ENCODE measurements at regions not wholly inside any gene's neighbourhood (a gene's known extent, or its start where the extent isn't known, plus 50 kb on each side); places are given as distances from the start of the nearest gene placed in this dataset.

DNA sequence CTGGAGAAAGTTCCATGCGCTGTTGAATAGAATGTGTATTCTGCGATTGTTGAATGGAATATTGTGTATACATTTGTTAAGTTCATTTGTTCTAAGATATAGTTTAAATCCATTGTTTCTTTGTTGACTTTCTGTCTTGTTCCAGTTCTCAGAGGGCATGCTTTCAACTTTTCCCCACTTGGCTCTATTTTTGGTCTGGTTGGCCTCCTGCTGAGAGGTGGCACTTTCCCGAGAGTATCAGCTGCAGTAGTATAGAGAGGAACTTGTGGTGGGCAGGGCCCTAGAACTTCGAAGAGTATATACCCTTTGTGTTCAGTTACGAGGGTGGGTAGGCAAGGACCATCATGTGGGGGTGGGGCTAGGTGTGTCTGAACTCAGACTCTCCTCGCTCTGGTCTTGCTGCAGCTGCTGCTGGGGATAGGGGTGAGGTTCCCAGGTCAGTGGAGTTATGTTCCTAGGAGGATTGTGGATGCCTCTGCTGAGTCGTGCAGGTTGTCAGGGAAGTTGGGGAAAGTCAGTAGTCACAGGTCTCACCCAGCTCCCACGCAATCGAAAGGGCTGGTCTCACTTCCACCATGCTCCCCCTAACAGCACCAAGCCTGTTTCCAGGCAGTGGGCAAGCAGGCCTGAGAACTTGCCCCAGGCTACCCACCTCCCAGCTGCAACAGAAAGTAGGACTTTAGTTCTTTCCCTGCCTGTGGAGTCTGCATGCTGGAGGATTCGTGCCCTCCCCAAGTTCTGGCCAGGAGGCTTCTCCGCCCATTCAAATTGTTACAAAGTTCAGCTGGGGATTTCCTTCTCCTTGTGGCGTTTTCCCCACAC lies 118.9 kb upstream of the SSTR4 start:
- DNase-seq (ENCODE audit: low read depth): no peak

GRCh38 chr20:22918286-22918983 lies 116.7 kb upstream of the SSTR4 start:
- DNase-seq (ENCODE audit: low read depth): no peak

- no peak for DNase-seq (ENCODE audit: low read depth)
Observed at GRCh38 chr20:22920898-22921297, 114.2 kb upstream of the SSTR4 start.

DNA sequence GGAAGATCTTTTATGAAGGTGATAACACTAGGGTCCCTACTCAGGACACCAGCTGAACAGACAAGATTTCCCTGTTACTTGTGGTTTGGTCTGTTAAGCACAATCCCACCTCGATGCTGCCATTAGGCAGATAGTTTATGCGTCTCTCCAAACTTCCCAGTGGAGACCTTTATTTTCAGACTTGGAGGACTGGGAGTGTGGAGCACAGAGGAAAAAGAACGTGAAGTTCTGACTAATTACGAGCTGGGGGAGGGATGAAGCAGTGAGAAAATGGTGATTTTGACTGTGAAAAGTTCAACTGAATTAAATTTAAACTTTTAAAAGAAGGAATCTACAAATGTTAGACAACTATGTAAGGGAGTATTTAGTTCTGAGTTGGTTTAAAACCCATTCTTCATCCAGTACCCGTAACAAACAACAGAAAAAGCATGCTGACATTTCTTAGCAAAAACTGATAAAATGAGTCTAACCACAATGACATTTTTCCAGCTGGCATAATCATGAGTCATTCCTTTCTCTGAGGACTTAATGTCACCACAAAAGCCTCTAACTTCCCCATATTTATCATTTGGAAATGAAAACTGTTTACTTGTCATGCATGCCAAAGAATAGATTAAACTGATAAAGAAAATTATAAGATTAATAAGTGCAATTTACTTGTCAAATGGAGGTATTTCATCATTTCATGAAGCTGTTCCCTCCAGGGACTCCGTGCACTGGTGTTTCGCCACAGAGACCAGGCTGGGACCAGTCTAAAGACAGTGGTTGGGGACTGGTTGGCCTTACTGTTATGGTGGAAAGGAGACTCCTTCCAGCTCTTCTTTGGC lies 113.3 kb upstream of the SSTR4 start:
- no peak for DNase-seq (ENCODE audit: low read depth)

- no peak for DNase-seq (ENCODE audit: low read depth)
Observed at GRCh38 chr20:22922987-22923386, 112.1 kb upstream of the SSTR4 start.

GRCh38 chr20:22924046-22924737 lies 110.9 kb upstream of the SSTR4 start:
- DNase-seq (ENCODE audit: low read depth): no peak

GRCh38 chr20:22924949-22925612 lies 110.0 kb upstream of the SSTR4 start:
- no peak for DNase-seq (ENCODE audit: low read depth)

DNA sequence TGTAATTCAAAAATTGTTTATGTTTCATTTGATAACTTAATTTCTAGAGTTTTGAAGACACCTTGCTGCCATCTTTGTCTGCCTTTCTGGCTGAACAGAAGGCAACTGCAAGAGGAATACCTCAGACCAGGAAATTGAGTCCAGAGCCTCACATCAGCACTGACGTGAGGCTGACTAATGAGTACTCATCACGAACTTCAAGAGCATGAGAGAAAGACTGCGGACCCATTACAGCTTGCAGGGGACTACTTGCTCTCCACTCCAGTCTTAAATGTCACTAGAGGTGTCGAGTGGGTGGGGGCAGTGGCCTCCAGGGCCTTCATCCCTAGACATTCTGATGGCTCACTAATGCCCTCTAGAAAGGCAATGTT lies 109.5 kb upstream of the SSTR4 start:
- no peak for DNase-seq (ENCODE audit: low read depth)

- DNase-seq (ENCODE audit: low read depth): no peak
Observed at GRCh38 chr20:22927537-22927936, 107.6 kb upstream of the SSTR4 start.

GRCh38 chr20:22928679-22929078 lies 106.4 kb upstream of the SSTR4 start:
- no peak for DNase-seq (ENCODE audit: low read depth)

- DNase-seq (ENCODE audit: low read depth): no peak
Observed at GRCh38 chr20:22929661-22930060, 105.5 kb upstream of the SSTR4 start.

GRCh38 chr20:22931653-22932608 lies 103.2 kb upstream of the SSTR4 start:
- no peak for DNase-seq (ENCODE audit: low read depth)

DNA sequence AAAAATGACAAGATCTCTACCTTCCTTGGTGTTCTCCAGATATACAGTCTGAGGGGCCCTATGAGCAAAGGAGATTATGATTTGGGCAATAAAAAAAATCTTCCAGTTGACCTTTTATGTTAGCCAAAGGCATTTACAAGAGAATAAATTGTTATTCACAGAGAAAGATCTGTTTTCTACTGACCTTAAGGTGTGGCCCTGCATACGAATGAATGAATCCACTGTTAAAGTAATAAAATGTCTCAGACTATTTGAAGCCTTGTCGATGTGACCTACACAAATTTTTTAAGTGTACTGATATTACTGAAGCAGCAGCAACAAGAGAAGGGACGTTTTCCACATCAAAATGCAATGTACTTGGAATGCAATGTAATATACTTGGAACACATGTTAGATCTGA lies 95.9 kb upstream of the SSTR4 start:
- DNase-seq (ENCODE audit: low read depth): no peak

DNA sequence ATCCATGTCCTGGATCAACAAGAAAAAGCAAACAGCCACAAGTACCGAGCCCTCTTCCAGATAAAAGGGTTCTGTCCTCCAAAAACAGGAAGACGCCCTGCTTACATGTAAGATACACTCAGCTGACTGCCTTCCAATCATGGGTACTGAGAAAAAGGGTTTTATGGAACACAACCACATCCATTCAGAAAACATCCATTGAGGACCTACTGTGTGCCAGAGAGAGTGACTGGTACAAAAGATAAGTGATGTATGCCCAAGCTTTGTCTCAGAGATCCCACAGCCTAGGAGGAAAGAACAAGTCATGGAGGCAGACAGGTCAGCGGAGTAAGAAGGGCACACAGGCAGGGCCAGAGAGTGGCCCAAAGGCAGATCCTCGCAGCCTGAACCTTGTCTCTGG lies 94.8 kb upstream of the SSTR4 start:
- DNase-seq (ENCODE audit: low read depth): no peak

GRCh38 chr20:22941550-22941949 lies 93.6 kb upstream of the SSTR4 start:
- DNase-seq (ENCODE audit: low read depth): no peak

- no peak for DNase-seq (ENCODE audit: low read depth)
Observed at GRCh38 chr20:22942742-22943141, 92.4 kb upstream of the SSTR4 start.

DNA sequence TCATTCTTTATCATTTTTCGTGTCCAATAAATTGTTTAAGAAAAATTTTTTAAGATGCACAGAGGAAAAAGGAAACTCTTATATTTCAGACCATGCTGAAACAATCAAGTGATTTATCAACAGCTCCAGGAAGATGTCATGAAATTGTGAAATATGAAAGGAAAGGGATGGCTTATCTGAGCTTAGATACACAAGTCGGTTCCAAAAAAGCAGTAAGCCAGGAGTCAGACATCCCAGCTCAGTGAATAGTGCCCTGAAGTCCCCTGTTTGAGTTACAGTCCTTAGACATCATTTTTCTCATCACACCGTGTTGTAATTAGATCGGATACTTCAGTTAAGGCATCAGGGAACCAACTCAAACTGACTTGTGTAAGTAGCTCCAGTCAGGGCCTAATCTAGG lies 91.0 kb upstream of the SSTR4 start:
- no peak for DNase-seq (ENCODE audit: low read depth)

GRCh38 chr20:22944936-22945335 lies 90.2 kb upstream of the SSTR4 start:
- no peak for DNase-seq (ENCODE audit: low read depth)

- DNase-seq (ENCODE audit: low read depth): no peak
Observed at GRCh38 chr20:22946596-22946995, 88.5 kb upstream of the SSTR4 start.

GRCh38 chr20:22949331-22950109 lies 85.6 kb upstream of the SSTR4 start:
- DNase-seq (ENCODE audit: low read depth): no peak

Measured in activated T-cell treated with anti-CD3 and anti-CD28 coated beads for 1 hour (primary cell).